ENCODE measurements at regions not wholly inside any gene's neighbourhood (a gene's known extent, or its start where the extent isn't known, plus 50 kb on each side); places are given as distances from the start of the nearest gene placed in this dataset.

DNA sequence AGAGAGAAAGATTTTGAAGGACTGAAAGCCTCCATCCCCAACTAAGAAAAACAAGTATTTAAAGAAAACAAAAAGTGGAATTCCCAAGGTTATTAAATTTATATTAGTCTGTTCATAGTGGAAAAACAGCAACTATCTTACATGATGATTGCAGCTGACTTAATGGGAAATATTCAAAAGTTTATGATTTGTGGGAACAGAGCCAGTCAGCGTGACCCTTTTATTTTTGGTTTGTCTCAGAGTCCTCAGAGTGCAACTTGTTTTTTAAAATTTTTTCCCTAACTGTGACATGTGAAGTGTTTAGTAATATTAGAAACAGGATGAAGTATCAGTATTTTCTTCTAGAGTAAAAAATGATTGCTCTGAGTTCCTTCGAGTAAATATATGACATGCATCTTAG lies 441.9 kb upstream of the MCTP2 start:
- TF ChIP-seq, protein P1, sequence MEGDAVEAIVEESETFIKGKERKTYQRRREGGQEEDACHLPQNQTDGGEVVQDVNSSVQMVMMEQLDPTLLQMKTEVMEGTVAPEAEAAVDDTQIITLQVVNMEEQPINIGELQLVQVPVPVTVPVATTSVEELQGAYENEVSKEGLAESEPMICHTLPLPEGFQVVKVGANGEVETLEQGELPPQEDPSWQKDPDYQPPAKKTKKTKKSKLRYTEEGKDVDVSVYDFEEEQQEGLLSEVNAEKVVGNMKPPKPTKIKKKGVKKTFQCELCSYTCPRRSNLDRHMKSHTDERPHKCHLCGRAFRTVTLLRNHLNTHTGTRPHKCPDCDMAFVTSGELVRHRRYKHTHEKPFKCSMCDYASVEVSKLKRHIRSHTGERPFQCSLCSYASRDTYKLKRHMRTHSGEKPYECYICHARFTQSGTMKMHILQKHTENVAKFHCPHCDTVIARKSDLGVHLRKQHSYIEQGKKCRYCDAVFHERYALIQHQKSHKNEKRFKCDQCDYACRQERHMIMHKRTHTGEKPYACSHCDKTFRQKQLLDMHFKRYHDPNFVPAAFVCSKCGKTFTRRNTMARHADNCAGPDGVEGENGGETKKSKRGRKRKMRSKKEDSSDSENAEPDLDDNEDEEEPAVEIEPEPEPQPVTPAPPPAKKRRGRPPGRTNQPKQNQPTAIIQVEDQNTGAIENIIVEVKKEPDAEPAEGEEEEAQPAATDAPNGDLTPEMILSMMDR (IDR thresholded peaks at IDR 0.05): no peak
- TF ChIP-seq POLR2A (IDR thresholded peaks at IDR 0.05): no peak
